ENCODE measurements at regions not wholly inside any gene's neighbourhood (a gene's known extent, or its start where the extent isn't known, plus 50 kb on each side); places are given as distances from the start of the nearest gene placed in this dataset.

GRCh38 chr14:22118899-22119477, 445.4 kb upstream of the OR4E1 start:
- Histone ChIP-seq H3K4me1 (ENCODE audit: low read depth) (no peaks in the 10 kb centered on the region), H3K27ac (no peak overlapping the region), H3K36me3 (no peaks in the 10 kb centered on the region), H3K27me3 (peaks cover 26% of the 10 kb centered on the region), H3K9me3 (ENCODE audit: low read depth) (no peaks in the 10 kb centered on the region), H3K4me3 (no peak overlapping the region)
- no peak for TF ChIP-seq CTCF (IDR thresholded peaks at IDR 0.05; ENCODE audit: low read depth, low read length)
- no peak for DNase-seq (ENCODE audit: low read depth in 1 of 2, low spot score in 1 of 2)

- no peaks in the 10 kb centered on the region for H3K36me3 ChIP-seq
- no peak overlapping the region for H3K27ac ChIP-seq
- no peaks in the 10 kb centered on the region for H3K9me3 ChIP-seq (ENCODE audit: low read depth)
- no peak overlapping the region for H3K4me3 ChIP-seq
- H3K4me1 ChIP-seq (ENCODE audit: low read depth), result no peaks in the 10 kb centered on the region
- peaks cover 13% of the 10 kb centered on the region for H3K27me3 ChIP-seq
- no peak for DNase-seq (ENCODE audit: low read depth in 1 of 2, low spot score in 1 of 2)
- TF ChIP-seq CTCF (IDR thresholded peaks at IDR 0.05; ENCODE audit: low read depth, low read length), result no peak
Observed at GRCh38 chr14:22113401-22113800, 439.8 kb upstream of the OR4E1 start.

GRCh38 chr14:22112004-22112403, 438.4 kb upstream of the OR4E1 start:
- H3K9me3 ChIP-seq (ENCODE audit: low read depth), result no peaks in the 10 kb centered on the region
- no peak overlapping the region for H3K27ac ChIP-seq
- peak in 1 of 2 donors; percentile 32 for DNase-seq (ENCODE audit: low read depth in 1 of 2, low spot score in 1 of 2)
- no peaks in the 10 kb centered on the region for H3K36me3 ChIP-seq
- no peaks in the 10 kb centered on the region for H3K4me1 ChIP-seq (ENCODE audit: low read depth)
- TF ChIP-seq CTCF (IDR thresholded peaks at IDR 0.05; ENCODE audit: low read depth, low read length), result peak; percentile 47
- no peak overlapping the region for H3K4me3 ChIP-seq
- peaks cover 7% of the 10 kb centered on the region for H3K27me3 ChIP-seq

- Histone ChIP-seq H3K4me1 (ENCODE audit: low read depth) (no peaks in the 10 kb centered on the region), H3K4me3 (no peak overlapping the region)
- no peak for DNase-seq (ENCODE audit: low read depth in 1 of 2, low spot score in 1 of 2)
Observed at GRCh38 chr14:22107753-22108152, 434.1 kb upstream of the OR4E1 start.

GRCh38 chr14:22106700-22107697, 433.4 kb upstream of the OR4E1 start:
- TF ChIP-seq CTCF (IDR thresholded peaks at IDR 0.05; ENCODE audit: low read depth, low read length), result no peak
- Histone ChIP-seq H3K27me3 (no peaks in the 10 kb centered on the region), H3K36me3 (no peaks in the 10 kb centered on the region), H3K4me1 (ENCODE audit: low read depth) (no peaks in the 10 kb centered on the region), H3K9me3 (ENCODE audit: low read depth) (no peaks in the 10 kb centered on the region), H3K27ac (no peak overlapping the region), H3K4me3 (no peak overlapping the region)
- DNase-seq (ENCODE audit: low read depth in 1 of 2, low spot score in 1 of 2), result no peak

More at GRCh38 chr14:22107753-22108152, 434.1 kb upstream of the OR4E1 start:
- H3K36me3 ChIP-seq, result no peaks in the 10 kb centered on the region
- TF ChIP-seq CTCF (IDR thresholded peaks at IDR 0.05; ENCODE audit: low read depth, low read length), result no peak
- no peak overlapping the region for H3K27ac ChIP-seq
- no peaks in the 10 kb centered on the region for H3K27me3 ChIP-seq
- H3K9me3 ChIP-seq (ENCODE audit: low read depth), result no peaks in the 10 kb centered on the region
